ENCODE measurements at regions not wholly inside any gene's neighbourhood (a gene's known extent, or its start where the extent isn't known, plus 50 kb on each side); places are given as distances from the start of the nearest gene placed in this dataset.

- in situ Hi-C loops (cut with HindIII; ENCODE audit: low pct_unique_long_range_greater_than_20kb, low sequenced_read_pairs), result no loop called here
- DNase-seq (ENCODE audit: low read depth), result no peak
Measured at GRCh38 chr16:85306793-85307551, 194.7 kb upstream of the CIBAR2 start.

DNA sequence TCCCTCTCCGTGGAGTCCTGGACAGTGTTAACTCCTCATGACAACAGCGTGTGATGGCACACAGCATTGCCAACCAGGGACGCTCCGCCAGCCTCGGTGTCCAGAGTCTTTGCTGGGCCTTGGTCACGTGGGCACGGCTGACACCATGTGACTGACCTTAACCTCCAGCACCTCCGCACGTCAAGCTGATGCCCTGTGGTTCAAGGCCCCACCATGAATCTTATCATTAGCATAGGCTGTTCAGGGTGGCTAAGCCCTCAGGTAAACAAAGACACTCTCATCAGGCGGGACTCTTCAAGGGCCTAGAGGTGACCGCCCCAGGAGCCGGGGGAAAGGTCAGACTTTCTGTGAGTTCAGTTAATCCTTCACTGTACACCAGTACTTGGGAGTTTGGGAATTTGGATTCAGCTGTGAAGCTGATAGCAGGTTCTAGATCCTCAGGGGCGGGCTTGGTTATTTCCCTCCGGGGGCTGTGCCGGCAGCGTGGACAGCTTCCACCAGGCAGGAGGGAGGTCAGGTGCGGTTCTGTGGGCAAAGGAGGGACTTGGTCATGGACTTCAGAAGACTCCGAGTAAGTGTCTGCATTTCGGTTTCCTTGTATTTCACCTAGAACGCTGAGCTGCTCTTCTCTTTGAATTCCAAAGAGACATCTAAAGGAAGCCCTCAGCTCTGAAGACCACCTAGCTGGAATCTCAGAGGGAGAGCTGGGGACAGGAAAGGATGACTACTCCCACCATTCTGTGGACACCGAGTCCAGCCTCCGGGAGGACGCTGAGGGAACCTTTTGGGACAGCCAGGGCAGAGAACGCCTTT is 195.5 kb upstream of the CIBAR2 start:
- no peak for DNase-seq (ENCODE audit: low read depth)
- in situ Hi-C loops (cut with HindIII; ENCODE audit: low pct_unique_long_range_greater_than_20kb, low sequenced_read_pairs), result no loop called here

DNA sequence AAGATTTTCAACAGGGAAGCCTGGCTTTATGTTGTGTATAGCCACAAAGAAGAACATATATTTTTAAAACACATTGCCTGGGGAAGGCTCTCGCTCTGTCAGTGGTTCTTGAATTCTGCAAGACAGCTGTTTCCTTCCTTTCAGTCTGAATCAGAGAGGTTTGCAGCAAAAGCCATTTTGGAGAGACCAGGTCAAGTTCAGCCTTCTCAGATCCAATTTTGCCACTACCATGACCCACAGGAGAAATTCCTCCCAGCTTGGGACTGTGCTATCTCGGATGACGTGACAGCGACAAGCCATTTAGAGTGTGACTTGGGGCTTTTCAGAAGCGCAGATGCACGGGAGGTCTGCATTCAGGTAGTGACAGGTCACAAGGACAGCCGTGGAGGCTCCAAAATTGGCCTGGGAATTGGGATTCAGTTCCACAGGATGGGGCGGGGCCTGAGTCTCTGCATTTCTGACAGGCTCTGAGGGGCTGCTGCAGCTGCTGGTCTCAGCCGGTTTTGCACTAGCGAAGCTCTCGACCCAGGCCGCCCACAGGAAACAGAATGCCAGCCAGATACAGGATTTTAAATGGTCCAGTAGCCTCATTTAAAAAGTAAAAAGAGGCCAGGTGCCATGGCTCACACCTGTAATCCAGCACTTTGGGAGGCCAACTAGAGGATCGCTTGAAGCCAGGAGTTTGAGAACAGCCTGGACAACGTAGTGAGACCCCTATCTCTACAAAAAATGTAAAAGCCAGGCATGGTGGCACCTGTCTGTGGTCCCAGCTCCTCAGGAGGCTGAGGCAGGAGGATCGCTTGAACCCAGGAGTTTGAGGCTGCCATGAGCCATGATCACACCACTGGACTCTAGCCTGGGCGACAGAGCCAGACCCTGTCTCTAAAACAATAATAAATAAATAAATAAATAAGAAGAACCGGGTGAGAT is 196.6 kb upstream of the CIBAR2 start:
- DNase-seq (ENCODE audit: low read depth), result no peak
- in situ Hi-C loops (cut with HindIII; ENCODE audit: low pct_unique_long_range_greater_than_20kb, low sequenced_read_pairs), result no loop called here

DNA sequence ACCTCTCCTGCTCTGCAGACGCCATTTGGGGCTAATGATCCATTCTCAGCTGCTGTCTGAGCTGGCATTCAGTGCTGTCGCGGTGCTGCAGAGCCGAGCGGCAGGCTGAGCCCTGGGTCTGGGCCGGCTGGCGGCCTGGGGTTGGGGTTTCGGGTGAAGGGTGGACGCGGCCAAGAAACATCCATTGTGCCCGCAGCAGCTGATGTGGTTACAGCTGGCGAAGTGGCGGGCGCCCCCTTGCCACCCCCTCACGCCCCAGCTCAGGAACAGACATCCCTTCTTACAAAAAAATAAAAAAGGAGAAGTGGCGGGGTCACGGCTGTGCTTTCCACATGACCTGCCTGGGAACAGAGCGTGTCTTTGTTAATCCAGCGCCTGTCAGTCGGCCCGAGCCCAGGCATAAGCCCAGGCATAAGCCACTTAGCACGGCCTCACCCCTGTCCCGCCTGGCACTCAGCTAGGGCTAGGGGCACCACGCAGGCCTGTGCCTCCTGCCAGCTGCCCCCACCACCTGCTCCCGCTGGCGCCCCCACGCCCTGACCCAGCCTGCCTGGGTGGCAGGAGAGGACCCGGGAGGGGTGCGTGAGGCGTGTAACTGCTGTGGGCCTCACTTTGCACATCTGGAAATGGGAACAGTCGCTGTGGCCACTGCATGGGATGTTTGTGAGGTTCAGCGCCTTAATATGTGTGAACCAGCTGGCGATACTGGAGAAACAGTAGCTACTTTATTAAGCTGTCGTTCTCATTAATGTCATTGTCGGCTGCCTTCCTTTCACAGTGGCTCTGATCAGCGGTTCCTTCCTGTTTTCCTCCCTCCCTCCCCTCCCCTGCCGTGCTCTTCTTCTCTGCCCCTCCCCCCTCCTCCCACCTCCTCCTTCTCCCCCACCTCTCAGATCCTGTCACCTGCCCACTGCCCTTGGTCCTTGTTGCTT is 197.7 kb upstream of the CIBAR2 start:
- in situ Hi-C loops (cut with HindIII; ENCODE audit: low pct_unique_long_range_greater_than_20kb, low sequenced_read_pairs), result no loop called here
- DNase-seq (ENCODE audit: low read depth), result peak; percentile 27

- no peak for DNase-seq (ENCODE audit: low read depth)
- in situ Hi-C loops (cut with HindIII; ENCODE audit: low pct_unique_long_range_greater_than_20kb, low sequenced_read_pairs), result no loop called here
Measured at GRCh38 chr16:85310868-85311585, 198.8 kb upstream of the CIBAR2 start.

GRCh38 chr16:85311741-85312140 is 199.5 kb upstream of the CIBAR2 start:
- in situ Hi-C loops (cut with HindIII; ENCODE audit: low pct_unique_long_range_greater_than_20kb, low sequenced_read_pairs), result no loop called here

DNA sequence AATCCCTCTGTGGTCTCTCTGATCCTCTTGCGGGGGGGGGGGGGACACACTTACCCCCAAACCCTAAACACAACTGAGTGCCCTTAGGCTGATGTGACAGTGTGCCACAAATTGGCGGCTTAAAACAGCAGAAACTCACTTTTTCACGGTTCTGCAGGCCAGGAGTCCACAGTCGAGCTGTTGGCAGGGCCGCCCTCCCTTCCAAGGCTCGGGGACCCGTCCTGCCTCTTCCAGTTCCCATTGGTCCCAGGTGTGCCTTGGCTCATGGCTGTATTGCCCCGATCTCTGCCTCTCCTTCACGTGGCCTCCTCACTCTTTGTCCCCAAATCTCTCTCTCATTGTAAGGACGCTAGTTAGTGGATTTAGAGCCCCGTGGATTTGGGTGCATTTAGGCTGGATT is 199.9 kb upstream of the CIBAR2 start:
- no peak for DNase-seq (ENCODE audit: low read depth)
- in situ Hi-C loops (cut with HindIII; ENCODE audit: low pct_unique_long_range_greater_than_20kb, low sequenced_read_pairs), result no loop called here

More at GRCh38 chr16:85311741-85312140, 199.5 kb upstream of the CIBAR2 start:
- no peak for DNase-seq (ENCODE audit: low read depth)

DNA sequence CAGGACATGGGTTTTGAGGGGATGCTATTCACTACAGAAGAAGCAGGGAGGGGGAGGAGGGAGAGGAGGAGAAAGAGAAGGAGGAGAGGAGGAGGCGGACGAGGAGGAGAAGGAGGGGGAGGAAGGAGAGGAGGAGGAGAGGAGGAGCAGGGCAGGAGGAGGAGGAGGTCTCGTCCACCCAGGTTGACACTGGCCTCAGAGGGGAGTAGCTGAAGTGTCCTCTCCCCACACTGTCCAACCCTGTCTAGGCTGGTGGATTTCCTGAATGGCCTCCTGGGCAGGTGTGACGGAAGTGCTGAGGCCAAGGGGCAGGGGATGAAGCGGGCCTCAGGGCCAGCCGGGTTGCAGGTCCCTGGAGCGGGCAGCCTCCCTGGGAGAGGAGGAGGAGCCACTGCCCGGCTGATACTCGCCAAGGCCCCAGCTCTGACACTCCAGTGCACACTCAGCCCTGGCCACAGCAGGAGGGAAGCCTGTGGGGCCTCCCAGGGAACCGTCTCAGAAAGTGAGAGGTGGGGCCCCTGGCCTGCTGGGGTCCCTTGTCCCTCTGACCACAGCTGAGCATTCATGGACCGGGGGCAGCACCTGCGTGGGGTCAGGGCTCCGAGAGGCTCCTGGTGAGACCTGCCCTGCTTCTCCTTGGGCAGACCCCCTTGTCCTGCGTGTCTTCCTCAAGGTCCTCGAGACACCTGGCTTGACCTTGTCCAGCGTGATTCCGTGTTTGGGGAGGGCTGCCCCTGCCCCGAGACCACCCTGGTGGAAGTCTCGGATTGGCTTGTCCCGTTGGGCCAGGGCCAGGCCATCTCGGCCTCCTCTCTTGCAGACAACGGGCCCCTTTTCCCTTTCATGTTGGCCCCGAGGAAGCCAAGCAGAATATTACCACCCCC is 200.6 kb upstream of the CIBAR2 start:
- in situ Hi-C loops (cut with HindIII; ENCODE audit: low pct_unique_long_range_greater_than_20kb, low sequenced_read_pairs), result no loop called here
- DNase-seq (ENCODE audit: low read depth), result no peak

- in situ Hi-C loops (cut with HindIII; ENCODE audit: low pct_unique_long_range_greater_than_20kb, low sequenced_read_pairs), result no loop called here
- DNase-seq (ENCODE audit: low read depth), result no peak
Measured at GRCh38 chr16:85313526-85314301, 201.4 kb upstream of the CIBAR2 start.

DNA sequence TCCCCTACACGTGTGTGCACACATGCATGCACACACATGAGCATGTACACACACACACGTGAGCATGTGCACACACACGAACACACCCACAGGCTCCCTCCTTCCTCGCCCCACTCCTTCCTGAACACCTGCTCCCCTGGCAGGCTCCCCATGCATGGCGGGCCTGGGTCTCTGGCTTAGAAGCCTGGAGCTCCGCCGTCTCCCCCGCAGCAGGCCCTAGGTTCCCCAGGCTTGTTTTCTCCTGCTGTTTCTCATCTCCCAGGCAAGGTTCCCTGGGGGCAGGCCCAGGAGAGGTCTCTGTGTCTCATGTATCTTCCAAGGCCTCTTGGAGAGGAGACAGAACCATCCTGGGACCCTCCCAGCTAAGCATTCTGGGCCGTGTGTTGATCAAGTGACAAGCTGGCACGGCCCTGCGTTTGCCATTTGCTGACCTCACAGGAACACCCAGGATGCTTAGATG is 202.3 kb upstream of the CIBAR2 start:
- in situ Hi-C loops (cut with HindIII; ENCODE audit: low pct_unique_long_range_greater_than_20kb, low sequenced_read_pairs), result no loop called here
- DNase-seq (ENCODE audit: low read depth), result no peak

DNA sequence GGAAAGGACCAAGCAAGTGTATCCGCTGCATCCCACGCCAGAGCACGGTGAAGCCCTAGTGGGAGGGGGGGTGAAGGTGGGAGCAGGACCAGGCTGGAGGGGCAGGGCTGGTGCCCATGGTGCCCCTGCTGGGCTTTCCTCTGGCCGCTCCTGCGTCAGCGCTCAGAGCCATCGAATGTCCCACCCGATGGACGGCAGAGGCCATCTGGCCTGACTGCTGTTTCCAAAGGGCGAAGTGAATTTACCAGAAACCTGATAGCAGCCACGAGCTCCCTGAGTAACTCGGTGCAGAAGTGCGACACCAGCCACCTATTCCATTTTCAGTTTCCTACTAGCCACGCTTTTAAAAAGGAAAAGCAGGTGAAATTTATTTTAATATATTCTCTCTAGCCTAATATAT is 203.6 kb upstream of the CIBAR2 start:
- in situ Hi-C loops (cut with HindIII; ENCODE audit: low pct_unique_long_range_greater_than_20kb, low sequenced_read_pairs), result no loop called here
- DNase-seq (ENCODE audit: low read depth), result no peak

DNA sequence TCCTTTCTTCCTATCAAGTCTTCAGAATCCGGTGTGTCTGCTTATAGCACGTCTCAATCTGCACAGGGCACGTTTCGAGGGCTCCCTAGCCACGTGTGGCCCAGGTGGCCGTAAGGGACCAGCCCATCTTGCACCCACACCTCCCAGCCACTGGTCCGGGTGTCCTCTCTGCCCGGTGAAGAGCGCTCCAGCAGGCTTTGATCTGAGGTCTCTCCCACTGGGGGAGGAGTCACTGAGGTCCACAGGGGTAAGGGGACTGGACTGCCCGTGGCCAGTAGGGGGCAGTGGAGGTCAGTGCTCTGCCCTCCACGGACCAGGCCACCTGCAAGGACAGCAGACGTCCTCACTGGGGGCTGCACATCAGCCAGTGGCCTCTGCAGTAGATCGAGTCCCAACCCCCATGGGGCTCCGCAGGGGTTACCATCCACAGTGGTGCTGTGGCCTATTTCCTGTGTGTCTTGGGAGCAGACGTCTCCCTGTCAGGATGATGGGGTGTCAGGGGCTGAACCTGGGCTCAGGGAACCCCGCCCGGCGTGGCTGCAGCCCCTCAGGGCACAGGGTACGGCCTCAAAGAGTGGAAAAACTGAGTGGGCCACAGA is 204.1 kb upstream of the CIBAR2 start:
- peak; percentile 60 for DNase-seq (ENCODE audit: low read depth)

GRCh38 chr16:85316944-85317343 is 204.7 kb upstream of the CIBAR2 start:
- in situ Hi-C loops (cut with HindIII; ENCODE audit: low pct_unique_long_range_greater_than_20kb, low sequenced_read_pairs), result no loop called here

More for the DNA sequence above, 204.1 kb upstream of the CIBAR2 start:
- in situ Hi-C loops (cut with HindIII; ENCODE audit: low pct_unique_long_range_greater_than_20kb, low sequenced_read_pairs), result no loop called here

GRCh38 chr16:85317704-85318103 is 205.4 kb upstream of the CIBAR2 start:
- in situ Hi-C loops (cut with HindIII; ENCODE audit: low pct_unique_long_range_greater_than_20kb, low sequenced_read_pairs), result no loop called here
- DNase-seq (ENCODE audit: low read depth), result no peak

More at GRCh38 chr16:85316944-85317343, 204.7 kb upstream of the CIBAR2 start:
- DNase-seq (ENCODE audit: low read depth), result no peak

Data from Caki2 (cell line).